Stomach (tissue), 8 donors: ENCODE measurements at regions not wholly inside any gene's neighbourhood (a gene's known extent, or its start where the extent isn't known, plus 50 kb on each side); places are given as distances from the start of the nearest gene placed in this dataset.

Experiments used
- DNase-seq, 2 donors: peaks; one replicate each; pipeline versions ENCODE4 v3.0.0 to v3.0.0-alpha.2; 2013 to 2019
- H3K27ac ChIP-seq, 5 donors: fragments of 200-600 bp in 4 of 5; sonication (generic) in 4 of 5; one replicate each; pipeline ENCODE4 v1.5.1; 2013 to 2019; ENCODE audit warnings: mild to moderate bottlenecking in 1 of 5, moderate library complexity in 1 of 5
- H3K27me3 ChIP-seq, 3 donors: fragments of 200-600 bp; sonication (generic); one replicate each; pipeline ENCODE4 v1.5.1; 2017 to 2019; ENCODE audit warnings: mixed run types in 1 of 3
- H3K36me3 ChIP-seq, 4 donors: fragments of 200-600 bp; sonication (generic); 1 replicate in 3 of 4; 2 replicates in 1 of 4; pipeline ENCODE4 v1.5.1; 2016 to 2019
- H3K4me1 ChIP-seq, 4 donors: fragments of 200-600 bp; sonication (generic); one replicate each; pipeline ENCODE4 v1.5.1; 2016 to 2019
- H3K4me3 ChIP-seq, 4 donors: fragments of 200-600 bp; sonication (generic) in 3 of 4; one replicate each; pipeline ENCODE4 v1.5.1; 2016 to 2019; ENCODE audit warnings: mild to moderate bottlenecking in 1 of 4
- H3K9me3 ChIP-seq, 4 donors: fragments of 200-600 bp; sonication (generic); one replicate each; pipeline ENCODE4 v1.5.1; 2016 to 2019
- EP300 ChIP-seq: sonication (generic); formaldehyde crosslinking; IDR thresholded peaks from one replicate; pipeline ENCODE4 v1.6.1; 2017; ENCODE audit warnings: antibody characterized with exemption
- POLR2A ChIP-seq, 4 donors: fragments of 450-650 bp; IDR thresholded peaks; one replicate each; pipeline ENCODE4 v1.6.1; 2016; ENCODE audit warnings: antibody characterized with exemption in 4 of 4, control low read depth in 2 of 4, mild to moderate bottlenecking in 1 of 4, moderate library complexity in 1 of 4
- POLR2AphosphoS5 ChIP-seq, 3 donors: sonication (generic); formaldehyde crosslinking; IDR thresholded peaks; one replicate each; pipeline ENCODE4 v1.6.1; 2016; ENCODE audit warnings: antibody characterized with exemption in 3 of 3
- WGBS, 5 donors: extraction: QIAGEN DNeasy Blood & Tissue Kit in 3 of 5; methylation state at CpG; one replicate each; pipeline versions ENCODE4 v1.1.5 to v1.1.7; 2013 to 2018; 5-methylcytosine and 5-hydroxymethylcytosine counted together
- intact Hi-C: fragments of 100-400 bp; cut with DNase I; formaldehyde crosslinking; loops from one replicate; pipeline ENCODE4 v1.15.1; 2023; ENCODE audit warnings: low total_unique reads
- TF ChIP-seq, protein P1 (sequence below), 7 experiments: fragments of 450-650 bp in 4 of 7; fragments of 200-600 bp in 3 of 7; sonication (generic) in 3 of 7; IDR thresholded peaks; one replicate each; pipeline ENCODE4 v1.5.1; 2016 to 2019; ENCODE audit warnings: antibody characterized with exemption in 7 of 7, control low read depth in 2 of 7, mild to moderate bottlenecking in 1 of 7
- donor health status: healthy with polysubstance abuse.
- donor health status: Bipolar disorder and iron deficiency.
- donor health status: healthy.

- TF ChIP-seq, protein P1, sequence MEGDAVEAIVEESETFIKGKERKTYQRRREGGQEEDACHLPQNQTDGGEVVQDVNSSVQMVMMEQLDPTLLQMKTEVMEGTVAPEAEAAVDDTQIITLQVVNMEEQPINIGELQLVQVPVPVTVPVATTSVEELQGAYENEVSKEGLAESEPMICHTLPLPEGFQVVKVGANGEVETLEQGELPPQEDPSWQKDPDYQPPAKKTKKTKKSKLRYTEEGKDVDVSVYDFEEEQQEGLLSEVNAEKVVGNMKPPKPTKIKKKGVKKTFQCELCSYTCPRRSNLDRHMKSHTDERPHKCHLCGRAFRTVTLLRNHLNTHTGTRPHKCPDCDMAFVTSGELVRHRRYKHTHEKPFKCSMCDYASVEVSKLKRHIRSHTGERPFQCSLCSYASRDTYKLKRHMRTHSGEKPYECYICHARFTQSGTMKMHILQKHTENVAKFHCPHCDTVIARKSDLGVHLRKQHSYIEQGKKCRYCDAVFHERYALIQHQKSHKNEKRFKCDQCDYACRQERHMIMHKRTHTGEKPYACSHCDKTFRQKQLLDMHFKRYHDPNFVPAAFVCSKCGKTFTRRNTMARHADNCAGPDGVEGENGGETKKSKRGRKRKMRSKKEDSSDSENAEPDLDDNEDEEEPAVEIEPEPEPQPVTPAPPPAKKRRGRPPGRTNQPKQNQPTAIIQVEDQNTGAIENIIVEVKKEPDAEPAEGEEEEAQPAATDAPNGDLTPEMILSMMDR (IDR thresholded peaks at IDR 0.05): no peak
- TF ChIP-seq EP300 (no peak), POLR2AphosphoS5 (IDR thresholded peaks at IDR 0.05) (no peak), POLR2A (IDR thresholded peaks at IDR 0.05) (no peak)
- H3K9me3 ChIP-seq: no peaks in the 10 kb centered on the region
- no peaks in the 10 kb centered on the region for H3K36me3 ChIP-seq
- no peak for DNase-seq
- H3K4me1 ChIP-seq: no peaks in the 10 kb centered on the region
- H3K4me3 ChIP-seq: no peak overlapping the region
- intact Hi-C loops: no loop called here
- 59 to 69% (median 62%) methylated on average over 10 to 11 of the region's 11 CpGs for WGBS, 5 donors
- no peak overlapping the region for H3K27ac ChIP-seq
- peaks cover 0 to 26% (median 8%) of the 10 kb centered on the region in 3 donors for H3K27me3 ChIP-seq
Observed at GRCh38 chr16:55044201-55044975, 113.7 kb downstream of the IRX5 start.

DNA sequence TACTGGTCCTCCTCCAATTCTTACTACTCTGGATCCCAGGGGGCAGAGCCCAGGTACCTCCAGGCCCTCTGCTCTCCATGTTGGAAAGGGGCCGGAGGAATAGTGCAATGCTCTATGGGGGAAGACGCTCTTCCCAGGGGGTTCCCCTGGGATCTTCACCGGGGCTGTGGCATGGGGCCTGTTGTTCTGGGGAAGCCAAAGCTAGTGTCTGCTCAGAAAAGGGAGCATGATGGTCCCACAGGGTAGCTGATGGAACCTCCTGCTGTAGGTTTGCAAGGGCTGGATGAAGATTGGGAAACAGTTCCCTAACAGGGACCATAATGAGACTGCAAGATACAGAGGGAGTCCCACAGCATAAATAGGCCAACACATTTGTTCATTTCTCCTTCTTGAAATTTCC, 114.7 kb downstream of the IRX5 start:
- H3K27ac ChIP-seq: no peak overlapping the region
- no peaks in the 10 kb centered on the region for H3K4me1 ChIP-seq
- H3K27me3 ChIP-seq: peaks cover 0 to 20% (median 6%) of the 10 kb centered on the region in 3 donors
- WGBS, 5 donors: 86 to 91% (median 90%) methylated on average over 3 of the region's 3 CpGs
- DNase-seq: no peak
- no peaks in the 10 kb centered on the region for H3K9me3 ChIP-seq
- intact Hi-C loops: no loop called here
- H3K4me3 ChIP-seq: no peak overlapping the region
- TF ChIP-seq POLR2A (IDR thresholded peaks at IDR 0.05) (no peak), POLR2AphosphoS5 (IDR thresholded peaks at IDR 0.05) (no peak), EP300 (no peak)
- TF ChIP-seq, protein P1 (IDR thresholded peaks at IDR 0.05): no peak
- no peaks in the 10 kb centered on the region for H3K36me3 ChIP-seq

DNA sequence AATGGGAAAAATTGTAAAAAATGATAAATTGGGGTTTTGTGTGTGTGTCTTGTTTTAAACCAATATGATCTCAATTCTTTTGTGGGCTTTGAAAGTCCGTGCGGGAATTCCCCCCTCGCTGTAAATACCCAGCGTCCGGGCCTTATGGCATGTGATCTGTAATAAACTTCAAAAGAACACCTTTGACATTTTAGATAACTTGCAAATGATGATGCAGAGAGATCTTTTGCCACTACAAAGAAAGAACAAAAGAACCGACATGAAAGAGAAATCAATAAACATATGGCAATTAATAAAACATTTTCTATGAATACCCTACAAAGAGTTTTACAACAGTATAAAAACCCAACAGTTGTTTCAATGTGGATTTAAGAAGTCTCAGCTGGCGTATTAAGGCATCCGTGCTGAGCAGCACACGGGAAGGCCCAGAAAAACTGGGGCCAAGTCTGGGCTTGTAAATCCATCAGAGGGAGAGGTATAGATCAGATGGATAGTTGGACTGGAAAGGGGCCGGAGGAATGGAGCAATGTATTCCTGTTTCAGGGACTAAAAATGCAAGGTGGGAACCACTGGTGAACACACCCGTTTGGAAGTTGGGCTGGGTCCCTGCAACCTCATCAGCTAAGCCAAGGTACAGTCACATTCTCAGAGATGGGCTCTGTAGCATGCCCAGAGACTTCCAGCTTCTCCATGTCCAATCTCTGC, 115.2 kb downstream of the IRX5 start:
- WGBS, 5 donors: 62 to 76% (median 75%) methylated on average over 11 of the region's 11 CpGs
- TF ChIP-seq POLR2A (IDR thresholded peaks at IDR 0.05) (no peak), POLR2AphosphoS5 (IDR thresholded peaks at IDR 0.05) (no peak), EP300 (no peak)
- TF ChIP-seq, protein P1 (IDR thresholded peaks at IDR 0.05): no peak
- H3K36me3 ChIP-seq: no peaks in the 10 kb centered on the region
- no peak overlapping the region for H3K27ac ChIP-seq
- intact Hi-C loops: no loop called here
- DNase-seq: no peak
- H3K4me3 ChIP-seq: no peak overlapping the region
- H3K27me3 ChIP-seq: peaks cover 0 to 20% (median under 1%) of the 10 kb centered on the region in 3 donors
- no peaks in the 10 kb centered on the region for H3K9me3 ChIP-seq
- no peaks in the 10 kb centered on the region for H3K4me1 ChIP-seq

GRCh38 chr16:55046513-55046912, 115.8 kb downstream of the IRX5 start:
- H3K9me3 ChIP-seq: no peaks in the 10 kb centered on the region
- intact Hi-C loops: no loop called here
- TF ChIP-seq POLR2AphosphoS5 (IDR thresholded peaks at IDR 0.05) (no peak), EP300 (no peak), POLR2A (IDR thresholded peaks at IDR 0.05) (no peak)
- TF ChIP-seq, protein P1 (IDR thresholded peaks at IDR 0.05): no peak
- no peak for DNase-seq
- no peak overlapping the region for H3K27ac ChIP-seq
- no peak overlapping the region for H3K4me3 ChIP-seq
- no peaks in the 10 kb centered on the region for H3K4me1 ChIP-seq
- peaks cover 0 to 20% (median 0%) of the 10 kb centered on the region in 3 donors for H3K27me3 ChIP-seq
- H3K36me3 ChIP-seq: no peaks in the 10 kb centered on the region
- WGBS, 5 donors: 91 to 98% (median 97%) methylated on average over 6 of the region's 6 CpGs
